HG03521 (cell line): ENCODE measurements at regions not wholly inside any gene's neighbourhood (a gene's known extent, or its start where the extent isn't known, plus 50 kb on each side); places are given as distances from the start of the nearest gene placed in this dataset.

Experiments used
- ATAC-seq: cut with Tn5 transposase; IDR thresholded peaks from one replicate; pipeline ENCODE4 v1.9.1; 2021; ENCODE audit warnings: mild to moderate bottlenecking, moderate library complexity; ENCODE audit not compliant: unreplicated experiment

- no peak for ATAC-seq
These were observed 168.0 kb downstream of the TMTC3 start for GRCh38 chr12:88310069-88310468.

- ATAC-seq, result no peak
These were observed 168.6 kb downstream of the TMTC3 start for GRCh38 chr12:88310666-88311065.

- no peak for ATAC-seq
These were observed 171.4 kb downstream of the TMTC3 start for GRCh38 chr12:88313554-88313953.

- ATAC-seq, result no peak
These were observed 172.6 kb downstream of the TMTC3 start for GRCh38 chr12:88314706-88315105.

- no peak for ATAC-seq
These were observed 176.6 kb downstream of the TMTC3 start for GRCh38 chr12:88318726-88319125.

GRCh38 chr12:88325076-88325815, 183.1 kb downstream of the TMTC3 start:
- ATAC-seq, result no peak

- ATAC-seq, result no peak
These were observed 183.7 kb downstream of the TMTC3 start for GRCh38 chr12:88325816-88326189.

GRCh38 chr12:88327276-88327675, 185.2 kb downstream of the TMTC3 start:
- no peak for ATAC-seq

GRCh38 chr12:88328090-88328489, 186.0 kb downstream of the TMTC3 start:
- no peak for ATAC-seq

GRCh38 chr12:88329833-88330232, 187.7 kb downstream of the TMTC3 start:
- no peak for ATAC-seq

- ATAC-seq, result no peak
These were observed 192.2 kb downstream of the TMTC3 start for GRCh38 chr12:88334271-88334670.

GRCh38 chr12:88336076-88336739, 194.1 kb downstream of the TMTC3 start:
- no peak for ATAC-seq

- ATAC-seq, result no peak
These were observed 196.4 kb downstream of the TMTC3 start for GRCh38 chr12:88338486-88338885.

GRCh38 chr12:88339254-88339949, 197.3 kb downstream of the TMTC3 start:
- ATAC-seq, result no peak

- ATAC-seq, result no peak
These were observed 197.9 kb downstream of the TMTC3 start for GRCh38 chr12:88339966-88340365.

GRCh38 chr12:88342251-88342806, 200.2 kb downstream of the TMTC3 start:
- ATAC-seq, result no peak

- no peak for ATAC-seq
These were observed 209.0 kb downstream of the TMTC3 start for GRCh38 chr12:88351146-88351545.

GRCh38 chr12:88354691-88355090, 212.6 kb downstream of the TMTC3 start:
- no peak for ATAC-seq

GRCh38 chr12:88360343-88360742, 218.2 kb downstream of the TMTC3 start:
- no peak for ATAC-seq

- ATAC-seq, result no peak
These were observed 218.8 kb downstream of the KITLG start for GRCh38 chr12:88361493-88361892.

GRCh38 chr12:88362439-88362838, 217.8 kb downstream of the KITLG start:
- ATAC-seq, result no peak

- no peak for ATAC-seq
These were observed 214.9 kb downstream of the KITLG start for GRCh38 chr12:88365403-88365802.
